ENCODE measurements at regions not wholly inside any gene's neighbourhood (a gene's known extent, or its start where the extent isn't known, plus 50 kb on each side); places are given as distances from the start of the nearest gene placed in this dataset.

- CTCF ChIA-PET, result interaction anchor here (1.1 kb wide), 1 partner anchor 28 kb away, joined by 3 read pairs; no protein-coding TSS in a partner anchor
- POLR2A ChIA-PET, result no interaction called here
These were observed 134.9 kb upstream of the LEF1 start for GRCh38 chr4:108303488-108304177.

GRCh38 chr4:108301545-108302251 lies 133.0 kb upstream of the LEF1 start:
- ATAC-seq (no peak), DNase-seq (no peak)
- H3K27ac Mint-ChIP-seq, result no peak overlapping the region
- ChIA-PET POLR2A (no interaction called here), CTCF (interaction anchor here (0.7 to 1.2 kb wide), 2 partner anchors 39 to 49 kb away, joined by 3 read pairs; no protein-coding TSS in a partner anchor)
- no peaks in the 10 kb centered on the region for H3K36me3 Mint-ChIP-seq (ENCODE audit: low read depth)
- no peaks in the 10 kb centered on the region for H3K27me3 Mint-ChIP-seq
- H3K4me3 Mint-ChIP-seq, result no peak overlapping the region
- H3K4me1 Mint-ChIP-seq, result peaks cover 8% of the 10 kb centered on the region
- no peaks in the 10 kb centered on the region for H3K9me3 Mint-ChIP-seq (ENCODE audit: low read depth)
- intact Hi-C loops (cut with DNase I, micrococcal nuclease), result no loop called here

More at GRCh38 chr4:108303488-108304177, 134.9 kb upstream of the LEF1 start:
- intact Hi-C loops (cut with DNase I, micrococcal nuclease), result no loop called here
- DNase-seq, result no peak
- no peak for ATAC-seq
- Mint-ChIP-seq H3K27ac (no peak overlapping the region), H3K27me3 (no peaks in the 10 kb centered on the region), H3K4me1 (peaks cover 11% of the 10 kb centered on the region), H3K36me3 (ENCODE audit: low read depth) (no peaks in the 10 kb centered on the region), H3K4me3 (no peak overlapping the region), H3K9me3 (ENCODE audit: low read depth) (no peaks in the 10 kb centered on the region)

- intact Hi-C loops (cut with DNase I, micrococcal nuclease), result no loop called here
- Mint-ChIP-seq H3K4me1 (peaks cover 8% of the 10 kb centered on the region), H3K27me3 (no peaks in the 10 kb centered on the region), H3K36me3 (ENCODE audit: low read depth) (no peaks in the 10 kb centered on the region), H3K9me3 (ENCODE audit: low read depth) (no peaks in the 10 kb centered on the region), H3K27ac (no peak overlapping the region), H3K4me3 (no peak overlapping the region)
- ATAC-seq, result no peak
- no peak for DNase-seq
- POLR2A ChIA-PET, result no interaction called here
- CTCF ChIA-PET, result no interaction called here
These were observed 128.9 kb upstream of the LEF1 start for GRCh38 chr4:108297605-108298004.

DNA sequence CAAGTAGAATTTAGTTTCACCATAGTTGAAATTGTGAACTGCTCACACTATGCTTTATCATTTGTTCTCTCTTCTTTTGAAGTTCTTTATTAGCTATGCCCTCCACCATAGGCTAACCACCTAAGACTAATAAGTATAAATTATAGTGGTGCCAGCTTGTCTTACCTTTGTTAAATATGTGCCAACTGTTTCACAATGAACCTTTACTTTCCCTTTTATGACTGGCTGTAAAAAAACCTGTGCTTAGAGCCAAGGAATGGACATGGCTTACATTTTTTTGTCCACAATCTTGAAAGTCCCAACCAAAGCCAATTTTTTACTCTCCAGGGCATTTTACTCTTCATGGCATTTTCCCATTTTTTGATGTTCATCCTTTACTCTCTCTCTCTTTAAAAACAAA lies 123.5 kb upstream of the LEF1 start:
- intact Hi-C loops (cut with DNase I, micrococcal nuclease), result no loop called here
- peaks cover 17% of the 10 kb centered on the region for H3K4me1 Mint-ChIP-seq
- no peaks in the 10 kb centered on the region for H3K36me3 Mint-ChIP-seq (ENCODE audit: low read depth)
- DNase-seq (no peak), ATAC-seq (no peak)
- no peak overlapping the region for H3K4me3 Mint-ChIP-seq
- POLR2A ChIA-PET, result no interaction called here
- no peaks in the 10 kb centered on the region for H3K9me3 Mint-ChIP-seq (ENCODE audit: low read depth)
- CTCF ChIA-PET, result interaction anchor here (0.7 to 1.5 kb wide), 3 partner anchors 11 to 280 kb away, joined by 4 to 5 read pairs (median 5); no protein-coding TSS in a partner anchor
- H3K27me3 Mint-ChIP-seq, result no peaks in the 10 kb centered on the region
- no peak overlapping the region for H3K27ac Mint-ChIP-seq

DNA sequence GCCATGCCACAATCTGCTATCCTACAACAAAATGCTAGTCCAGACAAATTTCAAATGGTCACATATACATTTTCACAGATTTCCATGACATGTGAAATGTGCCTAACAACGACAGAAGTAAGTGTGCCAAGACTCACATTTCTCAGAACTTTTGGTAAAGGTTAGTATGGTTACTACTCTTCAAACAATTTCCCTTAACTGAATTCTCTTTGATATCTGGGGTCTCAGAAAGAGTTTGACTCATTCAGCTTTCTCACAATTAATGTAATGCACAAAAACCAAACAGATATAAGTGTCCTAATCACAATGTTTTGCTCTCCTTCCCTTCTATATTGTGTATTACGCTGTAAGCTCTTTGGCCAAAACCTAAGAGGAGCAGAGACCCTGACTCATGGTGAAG lies 122.4 kb upstream of the LEF1 start:
- no peaks in the 10 kb centered on the region for H3K27me3 Mint-ChIP-seq
- H3K4me3 Mint-ChIP-seq, result no peak overlapping the region
- H3K36me3 Mint-ChIP-seq (ENCODE audit: low read depth), result no peaks in the 10 kb centered on the region
- ChIA-PET POLR2A (no interaction called here), CTCF (interaction anchor here (0.6 to 1.5 kb wide), 2 partner anchors 281 to 424 kb away, joined by 3 to 5 read pairs; no protein-coding TSS in a partner anchor)
- intact Hi-C loops (cut with DNase I, micrococcal nuclease), result no loop called here
- H3K4me1 Mint-ChIP-seq, result peaks cover 17% of the 10 kb centered on the region
- ATAC-seq (peak; percentile 61), DNase-seq (no peak)
- no peak overlapping the region for H3K27ac Mint-ChIP-seq
- no peaks in the 10 kb centered on the region for H3K9me3 Mint-ChIP-seq (ENCODE audit: low read depth)

DNA sequence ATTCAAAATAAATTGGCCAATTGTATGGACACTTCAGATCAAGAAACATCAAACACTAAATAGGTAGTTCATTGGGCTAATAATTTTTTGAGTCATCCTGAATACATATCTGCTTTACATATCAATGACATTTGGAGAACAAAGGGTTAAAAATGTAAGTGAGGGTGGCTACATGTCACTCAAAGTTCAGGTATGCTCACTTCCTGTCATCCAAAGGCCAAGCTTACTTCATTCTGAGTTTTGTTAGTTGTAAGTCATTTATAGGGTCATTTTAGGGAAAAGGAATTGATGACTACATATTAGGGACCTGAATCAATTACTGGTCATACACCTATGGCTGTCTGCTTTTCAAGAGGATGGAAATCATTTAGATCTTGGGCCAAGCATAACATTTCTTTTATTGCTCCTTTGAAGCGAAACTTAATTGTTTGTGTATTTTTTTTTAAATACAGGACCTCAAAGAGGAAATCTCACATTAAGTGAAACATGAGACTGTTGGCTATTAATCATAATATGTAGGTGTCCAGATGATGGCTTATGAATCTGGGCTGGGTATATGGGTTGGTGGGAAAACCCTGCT lies 119.2 kb upstream of the LEF1 start:
- Mint-ChIP-seq H3K4me3 (no peak overlapping the region), H3K27ac (no peak overlapping the region), H3K4me1 (peaks cover 22% of the 10 kb centered on the region), H3K36me3 (ENCODE audit: low read depth) (no peaks in the 10 kb centered on the region), H3K9me3 (ENCODE audit: low read depth) (peaks cover 3% of the 10 kb centered on the region), H3K27me3 (no peaks in the 10 kb centered on the region)
- ATAC-seq (no peak), DNase-seq (no peak)
- POLR2A ChIA-PET, result no interaction called here
- CTCF ChIA-PET, result interaction anchor here (2.1 kb wide), 1 partner anchor 9 kb away, joined by 6 read pairs; no protein-coding TSS in a partner anchor
- intact Hi-C loops (cut with DNase I, micrococcal nuclease), result no loop called here

- no peak overlapping the region for H3K4me3 Mint-ChIP-seq
- H3K27ac Mint-ChIP-seq, result no peak overlapping the region
- POLR2A ChIA-PET, result no interaction called here
- DNase-seq, result no peak
- no peak for ATAC-seq
- intact Hi-C loops (cut with DNase I, micrococcal nuclease), result no loop called here
- CTCF ChIA-PET, result interaction anchor here (0.5 kb wide), 1 partner anchor 247 kb away, joined by 3 read pairs; no protein-coding TSS in a partner anchor
- H3K27me3 Mint-ChIP-seq, result no peaks in the 10 kb centered on the region
- H3K9me3 Mint-ChIP-seq (ENCODE audit: low read depth), result peaks cover 6% of the 10 kb centered on the region
- H3K4me1 Mint-ChIP-seq, result peaks cover 5% of the 10 kb centered on the region
- peaks cover 10% of the 10 kb centered on the region for H3K36me3 Mint-ChIP-seq (ENCODE audit: low read depth)
These were observed 111.3 kb upstream of the LEF1 start for GRCh38 chr4:108280072-108280471.

GRCh38 chr4:108276690-108277089 lies 108.0 kb upstream of the LEF1 start:
- H3K36me3 Mint-ChIP-seq (ENCODE audit: low read depth), result peaks cover 10% of the 10 kb centered on the region
- intact Hi-C loops (cut with DNase I, micrococcal nuclease), result no loop called here
- POLR2A ChIA-PET, result interaction anchor here (0.6 kb wide), 1 partner anchor 218 kb away, joined by 4 read pairs; no protein-coding TSS in a partner anchor

GRCh38 chr4:108272986-108273385 lies 104.3 kb upstream of the LEF1 start:
- Mint-ChIP-seq H3K4me1 (peaks cover 9% of the 10 kb centered on the region), H3K36me3 (ENCODE audit: low read depth) (no peaks in the 10 kb centered on the region), H3K4me3 (no peak overlapping the region), H3K9me3 (ENCODE audit: low read depth) (peaks cover 4% of the 10 kb centered on the region), H3K27ac (no peak overlapping the region), H3K27me3 (no peaks in the 10 kb centered on the region)
- POLR2A ChIA-PET, result no interaction called here
- CTCF ChIA-PET, result no interaction called here
- DNase-seq (no peak), ATAC-seq (no peak)
- intact Hi-C loops (cut with DNase I, micrococcal nuclease), result no loop called here

More at GRCh38 chr4:108276690-108277089, 108.0 kb upstream of the LEF1 start:
- Mint-ChIP-seq H3K27me3 (no peaks in the 10 kb centered on the region), H3K9me3 (ENCODE audit: low read depth) (peaks cover 6% of the 10 kb centered on the region), H3K27ac (no peak overlapping the region), H3K4me3 (no peak overlapping the region), H3K4me1 (peaks cover 9% of the 10 kb centered on the region)
- CTCF ChIA-PET, result interaction anchor here (0.6 to 1.6 kb wide), 5 partner anchors 27 to 250 kb away, joined by 3 to 5 read pairs (median 3); no protein-coding TSS in a partner anchor
- ATAC-seq, result no peak
- DNase-seq, result no peak

DNA sequence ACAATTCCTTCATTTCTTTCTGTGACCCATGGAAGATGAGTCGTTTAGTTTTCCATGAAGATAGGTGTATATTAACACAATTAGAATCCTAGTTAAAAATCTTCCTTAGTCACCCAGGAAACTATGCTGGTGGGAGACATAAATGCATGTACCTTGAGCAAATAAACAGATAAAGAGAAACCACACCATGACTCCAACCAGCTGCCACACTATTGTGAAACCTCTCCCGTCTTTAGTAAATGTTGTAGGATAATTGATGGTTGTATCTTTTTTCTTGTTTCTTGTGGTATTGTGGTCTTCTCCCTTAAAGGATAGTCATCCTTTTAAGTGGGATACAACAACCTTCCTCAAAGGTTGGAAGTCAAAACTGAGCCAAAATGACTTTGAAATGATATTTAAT lies 103.8 kb upstream of the LEF1 start:
- peaks cover 4% of the 10 kb centered on the region for H3K9me3 Mint-ChIP-seq (ENCODE audit: low read depth)
- POLR2A ChIA-PET, result no interaction called here
- CTCF ChIA-PET, result no interaction called here
- DNase-seq (no peak), ATAC-seq (no peak)
- H3K36me3 Mint-ChIP-seq (ENCODE audit: low read depth), result no peaks in the 10 kb centered on the region
- no peak overlapping the region for H3K4me3 Mint-ChIP-seq
- intact Hi-C loops (cut with DNase I, micrococcal nuclease), result no loop called here
- peaks cover 9% of the 10 kb centered on the region for H3K4me1 Mint-ChIP-seq
- H3K27me3 Mint-ChIP-seq, result no peaks in the 10 kb centered on the region
- H3K27ac Mint-ChIP-seq, result no peak overlapping the region

- H3K9me3 Mint-ChIP-seq (ENCODE audit: low read depth), result peaks cover 4% of the 10 kb centered on the region
These were observed 103.3 kb upstream of the LEF1 start for GRCh38 chr4:108272046-108272445.

More at GRCh38 chr4:108272046-108272445, 103.3 kb upstream of the LEF1 start:
- ATAC-seq (no peak), DNase-seq (no peak)
- H3K4me1 Mint-ChIP-seq, result peaks cover 9% of the 10 kb centered on the region
- H3K27ac Mint-ChIP-seq, result no peak overlapping the region
- H3K4me3 Mint-ChIP-seq, result no peak overlapping the region
- no peaks in the 10 kb centered on the region for H3K27me3 Mint-ChIP-seq
- H3K36me3 Mint-ChIP-seq (ENCODE audit: low read depth), result no peaks in the 10 kb centered on the region
- intact Hi-C loops (cut with DNase I, micrococcal nuclease), result no loop called here
- ChIA-PET POLR2A (no interaction called here), CTCF (no interaction called here)

All from activated CD4-positive, alpha-beta T cell treated with anti-CD3 and anti-CD28 coated beads for 36 hours (primary cell).